PC-3 (cell line): ENCODE measurements at regions not wholly inside any gene's neighbourhood (a gene's known extent, or its start where the extent isn't known, plus 50 kb on each side); places are given as distances from the start of the nearest gene placed in this dataset.

Experiments used
- ATAC-seq: fragments of 200-7000 bp; cut with Tn5 transposase; 2 replicates; pipeline ENCODE4 v1.9.1; 2020; ENCODE audit warnings: mild to moderate bottlenecking, moderate library complexity
- BruUV-seq: library from RNA; stranded (reverse); fragments of 400-500 nt; replicated peaks from 2 replicates; lab custom pipeline; 2021; lab: Mats Ljungman, UMichigan
- CTCF ChIA-PET: fragments of 300-600 bp; sonication (Branson Sonifier 250); formaldehyde crosslinking; loops from one replicate; lab custom pipeline; 2022; ENCODE audit warnings: antibody characterized with exemption; lab: Charles Lee
- POLR2A ChIA-PET: fragments of 300-600 bp; sonication (Branson Sonifier 250); formaldehyde crosslinking; loops from one replicate; lab custom pipeline; 2022; ENCODE audit warnings: antibody characterized with exemption; ENCODE audit not compliant: unreplicated experiment; lab: Charles Lee
- DNase-seq: peaks from one replicate; pipeline ENCODE4 v3.0.0-alpha.2; 2015
- H2AFZ ChIP-seq: fragments of 300-600 bp; sonication (generic); 2 replicates; pipeline ENCODE4 v1.6.0; 2016; ENCODE audit warnings: antibody characterized with exemption, low read length
- H3F3A ChIP-seq: fragments of 300-600 bp; sonication (generic); one replicate; pipeline ENCODE4 v1.6.0; 2017; ENCODE audit warnings: antibody characterized with exemption, low read length, control low read depth, mild to moderate bottlenecking; ENCODE audit not compliant: unreplicated experiment
- H3K27ac ChIP-seq: fragments of 300-600 bp; sonication (generic); 2 replicates; pipeline ENCODE4 v1.5.1; 2016; ENCODE audit warnings: mild to moderate bottlenecking, low read length
- H3K27me3 ChIP-seq: fragments of 300-600 bp; sonication (generic); 2 replicates; pipeline ENCODE4 v1.6.1; 2016; ENCODE audit warnings: low read length, mixed read lengths
- H3K36me3 ChIP-seq: fragments of 300-600 bp; sonication (generic); 2 replicates; pipeline ENCODE4 v1.6.1; 2016; ENCODE audit warnings: low read depth, mixed run types, low read length, mixed read lengths
- H3K4me1 ChIP-seq: fragments of 300-600 bp; sonication (generic); 2 replicates; pipeline ENCODE4 v1.5.1; 2016; ENCODE audit warnings: low read length; ENCODE audit not compliant: insufficient read depth
- H3K4me2 ChIP-seq: fragments of 300-600 bp; sonication (generic); 2 replicates; pipeline ENCODE4 v1.6.0; 2016; ENCODE audit warnings: low read length
- H3K4me3 ChIP-seq: fragments of 300-600 bp; sonication (generic); 2 replicates; pipeline ENCODE4 v1.5.1; 2016; ENCODE audit warnings: mild to moderate bottlenecking, low read length, mixed read lengths
- H3K79me2 ChIP-seq: fragments of 300-600 bp; sonication (generic); 2 replicates; pipeline ENCODE4 v1.6.1; 2017; ENCODE audit warnings: low read length, mixed read lengths
- H3K9ac ChIP-seq: fragments of 300-600 bp; sonication (generic); 2 replicates; pipeline ENCODE4 v1.6.0; 2016; ENCODE audit warnings: mild to moderate bottlenecking, low read length
- H3K9me2 ChIP-seq: fragments of 300-600 bp; sonication (generic); replicated peaks from 2 replicates; pipeline ENCODE4 v1.6.1; 2016; ENCODE audit warnings: mixed run types, low read length, mixed read lengths
- H3K9me3 ChIP-seq: fragments of 300-600 bp; sonication (generic); 2 replicates; pipeline ENCODE4 v1.6.1; 2016; ENCODE audit warnings: low read length, mixed read lengths
- H4K20me1 ChIP-seq: fragments of 300-600 bp; sonication (generic); 2 replicates; pipeline ENCODE4 v1.6.1; 2016; ENCODE audit warnings: low read length, mixed read lengths
- EZH2 ChIP-seq: fragments of 300-600 bp; sonication (generic); IDR thresholded peaks from one replicate; pipeline ENCODE4 v1.6.1; 2017; ENCODE audit warnings: antibody characterized with exemption, mild to moderate bottlenecking, low read length; ENCODE audit not compliant: unreplicated experiment
- EZH2phosphoT487 ChIP-seq: fragments of 300-600 bp; sonication (generic); IDR thresholded peaks from 2 replicates; pipeline ENCODE4 v1.6.1; 2018; ENCODE audit warnings: mild to moderate bottlenecking, antibody characterized with exemption, low read length, borderline replicate concordance
- intact Hi-C: fragments of 100-400 bp; cut with micrococcal nuclease; formaldehyde crosslinking; loops from 2 replicates; pipeline ENCODE4 v1.9.0; 2023
- TF ChIP-seq, protein P1 (sequence below): fragments of 300-600 bp; sonication (generic); conservative IDR thresholded peaks from 2 replicates; pipeline ENCODE4 v1.5.1; 2017; ENCODE audit warnings: antibody characterized with exemption, low read depth, mild to moderate bottlenecking, low read length

DNA sequence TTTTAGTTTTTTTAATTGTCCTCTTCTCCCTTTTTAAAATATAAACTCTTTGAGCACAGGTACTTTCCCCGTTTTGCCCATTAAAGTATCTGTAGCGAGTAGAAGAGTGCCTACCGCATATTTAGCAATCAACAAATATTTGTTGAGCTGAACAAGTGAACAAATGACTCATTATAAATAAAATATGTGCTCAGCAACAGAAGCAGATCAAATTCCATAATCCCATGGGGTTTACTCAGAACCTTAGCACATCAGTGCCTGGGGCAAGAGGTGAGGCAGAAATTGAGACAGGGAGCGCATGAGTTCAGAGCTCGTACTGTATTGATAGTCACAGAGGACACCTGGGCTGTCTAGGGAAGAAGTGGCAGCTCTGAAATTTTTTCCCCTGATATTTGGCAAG is 161.0 kb downstream of the SEM1 start:
- Histone ChIP-seq H2AFZ (no peak overlapping the region), H3K27me3 (no peaks in the 10 kb centered on the region), H3K4me3 (no peak overlapping the region), H4K20me1 (no peaks in the 10 kb centered on the region), H3K4me2 (peak overlapping the region; percentile 75), H3K79me2 (no peaks in the 10 kb centered on the region), H3K9me2 (no peaks in the 10 kb centered on the region), H3K36me3 (no peaks in the 10 kb centered on the region), H3K27ac (peak overlapping the region; percentile 77), H3K4me1 (peaks cover 30% of the 10 kb centered on the region), H3K9ac (no peak overlapping the region), H3K9me3 (no peaks in the 10 kb centered on the region), H3F3A (no peaks in the 10 kb centered on the region)
- DNase-seq (peak; percentile 96), ATAC-seq (peak; percentile 95)
- no peak for TF ChIP-seq EZH2phosphoT487
- TF ChIP-seq, protein P1, sequence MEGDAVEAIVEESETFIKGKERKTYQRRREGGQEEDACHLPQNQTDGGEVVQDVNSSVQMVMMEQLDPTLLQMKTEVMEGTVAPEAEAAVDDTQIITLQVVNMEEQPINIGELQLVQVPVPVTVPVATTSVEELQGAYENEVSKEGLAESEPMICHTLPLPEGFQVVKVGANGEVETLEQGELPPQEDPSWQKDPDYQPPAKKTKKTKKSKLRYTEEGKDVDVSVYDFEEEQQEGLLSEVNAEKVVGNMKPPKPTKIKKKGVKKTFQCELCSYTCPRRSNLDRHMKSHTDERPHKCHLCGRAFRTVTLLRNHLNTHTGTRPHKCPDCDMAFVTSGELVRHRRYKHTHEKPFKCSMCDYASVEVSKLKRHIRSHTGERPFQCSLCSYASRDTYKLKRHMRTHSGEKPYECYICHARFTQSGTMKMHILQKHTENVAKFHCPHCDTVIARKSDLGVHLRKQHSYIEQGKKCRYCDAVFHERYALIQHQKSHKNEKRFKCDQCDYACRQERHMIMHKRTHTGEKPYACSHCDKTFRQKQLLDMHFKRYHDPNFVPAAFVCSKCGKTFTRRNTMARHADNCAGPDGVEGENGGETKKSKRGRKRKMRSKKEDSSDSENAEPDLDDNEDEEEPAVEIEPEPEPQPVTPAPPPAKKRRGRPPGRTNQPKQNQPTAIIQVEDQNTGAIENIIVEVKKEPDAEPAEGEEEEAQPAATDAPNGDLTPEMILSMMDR: no peak
- no peak for TF ChIP-seq EZH2
- ChIA-PET CTCF (interaction anchor here (0.5 kb wide), 1 partner anchor 479 kb away, joined by 3 read pairs; no protein-coding TSS in a partner anchor), POLR2A (no interaction called here)
- intact Hi-C loops: loop anchor here (5.0 kb wide), 3 partner anchors 44 to 461 kb away; partner anchors contain the start of gene SEM1
- BruUV-seq: no TSS peak

DNA sequence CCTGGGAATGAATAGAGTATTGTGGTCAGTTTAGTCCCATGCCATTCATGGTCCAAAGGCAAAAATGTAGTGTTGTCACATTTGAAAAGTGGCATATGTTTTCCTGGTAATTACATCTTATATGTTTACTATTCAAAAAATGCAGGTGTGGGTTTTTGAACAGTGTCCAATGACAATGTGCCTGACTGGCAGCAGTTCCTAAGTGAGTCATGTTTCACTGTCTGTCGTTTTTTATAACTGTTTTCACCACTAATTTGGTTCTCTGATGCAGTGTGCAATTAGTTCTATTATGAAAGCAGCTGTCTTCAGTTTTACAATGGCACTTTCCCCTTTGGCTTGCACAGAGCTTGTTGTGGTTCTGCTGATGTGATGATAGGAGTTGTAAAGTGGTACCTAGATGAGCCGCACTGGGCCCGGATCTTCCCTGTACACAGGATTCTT is 162.3 kb downstream of the SEM1 start:
- POLR2A ChIA-PET: no interaction called here

DNA sequence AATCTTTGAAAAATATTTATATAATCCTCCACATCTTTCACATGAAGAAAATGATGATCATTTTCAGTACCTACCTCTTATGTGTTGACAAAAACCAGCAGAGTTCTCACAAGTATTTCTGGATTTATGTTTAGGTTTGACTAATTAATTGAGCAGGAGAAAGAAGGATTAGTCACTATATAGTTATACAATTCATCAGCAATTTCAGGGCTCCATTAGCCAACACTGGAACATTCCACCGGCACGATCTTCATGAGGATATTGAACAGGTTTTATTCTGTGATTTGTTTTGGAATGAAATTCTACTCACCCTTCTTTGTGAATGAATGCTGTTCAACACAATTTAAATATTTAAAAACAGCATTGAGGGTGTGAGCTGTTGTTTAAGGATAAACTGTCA is 163.2 kb downstream of the SEM1 start:
- no peaks in the 10 kb centered on the region for H3F3A ChIP-seq
- no peaks in the 10 kb centered on the region for H3K27me3 ChIP-seq
- TF ChIP-seq EZH2phosphoT487 (no peak), EZH2 (no peak)
- TF ChIP-seq, protein P1: no peak
- no peaks in the 10 kb centered on the region for H4K20me1 ChIP-seq
- ChIA-PET CTCF (no interaction called here), POLR2A (no interaction called here)
- H3K36me3 ChIP-seq: no peaks in the 10 kb centered on the region
- intact Hi-C loops: loop anchor here (5.0 kb wide), 3 partner anchors 46 to 459 kb away; partner anchors contain the start of gene SEM1
- no peaks in the 10 kb centered on the region for H3K9me3 ChIP-seq
- no peak overlapping the region for H3K4me2 ChIP-seq
- peak; percentile 6 for DNase-seq
- H3K27ac ChIP-seq: no peak overlapping the region
- no peak overlapping the region for H3K9ac ChIP-seq
- no peak for ATAC-seq
- H2AFZ ChIP-seq: no peak overlapping the region
- no peak overlapping the region for H3K4me3 ChIP-seq
- no peaks in the 10 kb centered on the region for H3K79me2 ChIP-seq
- no TSS peak for BruUV-seq
- peaks cover 30% of the 10 kb centered on the region for H3K4me1 ChIP-seq
- H3K9me2 ChIP-seq: no peaks in the 10 kb centered on the region

More for the DNA sequence above, 162.3 kb downstream of the SEM1 start:
- peaks cover 30% of the 10 kb centered on the region for H3K4me1 ChIP-seq
- no peaks in the 10 kb centered on the region for H3K79me2 ChIP-seq
- H3F3A ChIP-seq: no peaks in the 10 kb centered on the region
- intact Hi-C loops: loop anchor here (5.0 kb wide), 3 partner anchors 45 to 460 kb away; partner anchors contain the start of gene SEM1
- TF ChIP-seq EZH2phosphoT487 (no peak), EZH2 (no peak)
- TF ChIP-seq, protein P1: no peak
- H4K20me1 ChIP-seq: no peaks in the 10 kb centered on the region
- CTCF ChIA-PET: interaction anchor here (0.6 kb wide), 1 partner anchor 265 kb away, joined by 3 read pairs; no protein-coding TSS in a partner anchor
- DNase-seq (peak; percentile 73), ATAC-seq (peak; percentile 48)
- no peak overlapping the region for H2AFZ ChIP-seq
- no peaks in the 10 kb centered on the region for H3K9me3 ChIP-seq
- H3K27me3 ChIP-seq: no peaks in the 10 kb centered on the region
- no peaks in the 10 kb centered on the region for H3K9me2 ChIP-seq
- no peak overlapping the region for H3K4me3 ChIP-seq
- no peaks in the 10 kb centered on the region for H3K36me3 ChIP-seq
- H3K4me2 ChIP-seq: peak overlapping the region; percentile 75
- H3K9ac ChIP-seq: no peak overlapping the region
- H3K27ac ChIP-seq: peak overlapping the region; percentile 77
- BruUV-seq: no TSS peak
